Keratinocyte (primary cell): ENCODE measurements at regions not wholly inside any gene's neighbourhood (a gene's known extent, or its start where the extent isn't known, plus 50 kb on each side); places are given as distances from the start of the nearest gene placed in this dataset.

Source experiments
- DNase-seq: peaks from one replicate; pipeline ENCODE4 v3.0.0-alpha.2; 2011; ENCODE audit warnings: low read depth, missing footprints, low spot score
- FAIRE-seq: peaks from 2 replicates; lab custom pipeline; 2011; peaks lifted over from hg19 to GRCh38; lab: Jason Lieb, UNC
- H2AFZ ChIP-seq: 2 replicates; pipeline ENCODE4 v1.6.0; 2012; ENCODE audit warnings: low read length, control low read depth, inconsistent platforms; ENCODE audit not compliant: control insufficient read depth
- H3K27ac ChIP-seq: 2 replicates; pipeline ENCODE4 v1.5.1; 2011; ENCODE audit warnings: low read length; ENCODE audit not compliant: control insufficient read depth, insufficient read depth
- H3K27me3 ChIP-seq: 3 replicates; pipeline ENCODE4 v1.6.0; 2011; ENCODE audit warnings: low read length; ENCODE audit not compliant: control insufficient read depth, insufficient read depth; ENCODE audit errors: extremely low read depth
- H3K36me3 ChIP-seq, 2 experiments: 2 replicates in 1 of 2; 3 replicates in 1 of 2; pipeline ENCODE4 v1.5.1; 2011; ENCODE audit warnings: low read length in 2 of 2, mild to moderate bottlenecking in 1 of 2; ENCODE audit not compliant: control insufficient read depth in 2 of 2, insufficient read depth in 2 of 2; ENCODE audit errors: extremely low read depth in 1 of 2
- H3K4me1 ChIP-seq: 3 replicates; pipeline ENCODE4 v1.5.1; 2011; ENCODE audit warnings: low read length; ENCODE audit not compliant: control insufficient read depth, insufficient read depth; ENCODE audit errors: extremely low read depth
- H3K4me2 ChIP-seq: 3 replicates; pipeline ENCODE4 v1.6.0; 2011; ENCODE audit warnings: low read depth, low read length; ENCODE audit not compliant: control insufficient read depth, insufficient read depth; ENCODE audit errors: extremely low read depth
- H3K4me3 ChIP-seq, 3 experiments: fragments of 200-600 bp in 1 of 3; sonication (generic) in 1 of 3; 2 replicates in 2 of 3; 3 replicates in 1 of 3; pipeline ENCODE4 v1.5.1; 2011 to 2016; ENCODE audit warnings: low read length in 3 of 3, mild to moderate bottlenecking in 3 of 3, control low read depth in 2 of 3, inconsistent platforms in 1 of 3, low read depth in 1 of 3, mixed read lengths in 1 of 3, mixed run types in 1 of 3, moderate library complexity in 1 of 3; ENCODE audit not compliant: control insufficient read depth in 2 of 3, insufficient read depth in 2 of 3; ENCODE audit errors: extremely low read depth in 1 of 3
- H3K79me2 ChIP-seq: 2 replicates; pipeline ENCODE4 v1.6.0; 2012; ENCODE audit warnings: low read length; ENCODE audit not compliant: control insufficient read depth, insufficient read depth
- H3K9ac ChIP-seq: 3 replicates; pipeline ENCODE4 v1.6.0; 2011; ENCODE audit warnings: low read length; ENCODE audit not compliant: control insufficient read depth, insufficient read depth; ENCODE audit errors: extremely low read depth
- H3K9me1 ChIP-seq: 3 replicates; pipeline ENCODE4 v1.6.0; 2011; ENCODE audit warnings: low read length; ENCODE audit not compliant: control insufficient read depth, insufficient read depth; ENCODE audit errors: extremely low read depth
- H3K9me3 ChIP-seq: 2 replicates; pipeline ENCODE4 v1.5.1; 2012; ENCODE audit warnings: low read depth, low read length; ENCODE audit not compliant: control insufficient read depth
- H4K20me1 ChIP-seq: 3 replicates; pipeline ENCODE4 v1.6.0; 2011; ENCODE audit warnings: low read length; ENCODE audit not compliant: control insufficient read depth, insufficient read depth; ENCODE audit errors: extremely low read depth
- CTCF ChIP-seq, 3 experiments: IDR thresholded peaks in 1 of 3; conservative IDR thresholded peaks in 1 of 3; optimal IDR thresholded peaks in 1 of 3; 2 replicates in 2 of 3; 3 replicates in 1 of 3; pipeline versions ENCODE3 to v1.5.1; 2011; ENCODE audit warnings: low read length in 3 of 3, mild to moderate bottlenecking in 3 of 3, moderate library complexity in 2 of 3, control low read depth in 1 of 3, inconsistent platforms in 1 of 3; ENCODE audit not compliant: insufficient read depth in 2 of 3; ENCODE audit errors: extremely low read depth in 1 of 3
- EZH2 ChIP-seq: IDR thresholded peaks from one replicate; pipeline ENCODE4 v1.6.1; 2012; ENCODE audit warnings: inconsistent platforms, mild to moderate bottlenecking, low read length, moderate library complexity
- dilution Hi-C: fragments of 300-500 bp; cut with MboI; formaldehyde crosslinking; loops from one replicate; pipeline ENCODE4 v1.7.0; 2020; ENCODE audit warnings: low sequenced_read_pairs; ENCODE audit not compliant: extremely low pct_ligation_motif_present

- H3K9me3 ChIP-seq, result no peaks in the 10 kb centered on the region
- no peaks in the 10 kb centered on the region for H3K79me2 ChIP-seq
- dilution Hi-C loops, result no loop called here
- no peak for TF ChIP-seq CTCF (optimal IDR thresholded peaks at IDR 0.05 in 1 of 3, IDR thresholded peaks at IDR 0.05 in 1 of 3, conservative IDR thresholded peaks at IDR 0.05 in 1 of 3; ENCODE audit: extremely low read depth in 1 of 3, insufficient read depth in 2 of 3, low read length in 3 of 3)
- no peak for TF ChIP-seq EZH2
- FAIRE-seq, result no peak
- no peak overlapping the region for H2AFZ ChIP-seq
- no peaks in the 10 kb centered on the region for H3K27me3 ChIP-seq
- no peaks in the 10 kb centered on the region for H3K9me1 ChIP-seq
- H3K4me1 ChIP-seq, result no peaks in the 10 kb centered on the region
- no peak overlapping the region for H3K4me3 ChIP-seq
- no peak overlapping the region for H3K4me2 ChIP-seq
- no peak overlapping the region for H3K27ac ChIP-seq
- H3K9ac ChIP-seq, result no peak overlapping the region
- no peaks in the 10 kb centered on the region for H4K20me1 ChIP-seq
- no peak for DNase-seq
- H3K36me3 ChIP-seq, result no peaks in the 10 kb centered on the region
Observed at GRCh38 chr3:64890006-64890405, 202.2 kb upstream of the ADAMTS9 start.

GRCh38 chr3:64888840-64889392, 201.1 kb upstream of the ADAMTS9 start:
- no peak overlapping the region for H2AFZ ChIP-seq
- no peaks in the 10 kb centered on the region for H4K20me1 ChIP-seq
- dilution Hi-C loops, result no loop called here
- FAIRE-seq (no peak), DNase-seq (no peak)
- no peaks in the 10 kb centered on the region for H3K9me3 ChIP-seq
- H3K4me1 ChIP-seq, result no peaks in the 10 kb centered on the region
- H3K27ac ChIP-seq, result no peak overlapping the region
- no peaks in the 10 kb centered on the region for H3K79me2 ChIP-seq
- H3K27me3 ChIP-seq, result no peaks in the 10 kb centered on the region
- H3K9me1 ChIP-seq, result no peaks in the 10 kb centered on the region
- H3K4me3 ChIP-seq, result no peak overlapping the region
- no peak overlapping the region for H3K9ac ChIP-seq
- H3K4me2 ChIP-seq, result no peak overlapping the region
- no peaks in the 10 kb centered on the region for H3K36me3 ChIP-seq
- no peak for TF ChIP-seq CTCF (optimal IDR thresholded peaks at IDR 0.05 in 1 of 3, IDR thresholded peaks at IDR 0.05 in 1 of 3, conservative IDR thresholded peaks at IDR 0.05 in 1 of 3; ENCODE audit: extremely low read depth in 1 of 3, insufficient read depth in 2 of 3, low read length in 3 of 3)
- no peak for TF ChIP-seq EZH2
